ENCODE measurements at regions not wholly inside any gene's neighbourhood (a gene's known extent, or its start where the extent isn't known, plus 50 kb on each side); places are given as distances from the start of the nearest gene placed in this dataset.

DNA sequence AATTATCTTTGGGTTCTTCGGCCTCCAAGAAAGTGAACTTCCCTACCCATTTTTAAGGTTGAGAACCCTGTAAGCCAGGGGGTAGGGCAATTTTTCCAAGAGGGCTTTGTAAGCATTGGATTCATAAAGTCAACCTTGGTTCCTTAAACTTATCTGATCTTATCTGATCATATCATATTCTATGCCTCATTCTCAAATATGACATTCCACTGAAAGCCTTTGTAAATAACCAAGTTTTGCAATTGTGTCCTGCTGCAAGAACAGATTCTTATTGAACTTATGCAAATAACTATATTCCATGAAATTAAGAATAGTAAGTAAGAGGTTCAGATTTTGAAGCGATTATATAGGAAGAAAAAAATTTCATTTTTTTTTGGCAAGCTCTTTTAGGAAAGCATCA, 649.5 kb downstream of the LRRC70 start:
- no peak for TF ChIP-seq EZH2 (IDR thresholded peaks at IDR 0.05; ENCODE audit: borderline replicate concordance, low read length)
- no peak for TF ChIP-seq CTCF (IDR thresholded peaks at IDR 0.05; ENCODE audit: low read length)

All from OCI-LY1 (cell line).